ENCODE measurements at regions not wholly inside any gene's neighbourhood (a gene's known extent, or its start where the extent isn't known, plus 50 kb on each side); places are given as distances from the start of the nearest gene placed in this dataset.

GRCh38 chr7:97573065-97573464 lies 158.8 kb upstream of the TAC1 start:
- no peak for TF ChIP-seq CTCF (conservative IDR thresholded peaks at IDR 0.05; ENCODE audit: low read depth, low read length)
- no peak for TF ChIP-seq EZH2 (IDR thresholded peaks at IDR 0.05; ENCODE audit: borderline replicate concordance, low read depth, low read length, poor library complexity, severe bottlenecking)
